A673 (cell line): ENCODE measurements at regions not wholly inside any gene's neighbourhood (a gene's known extent, or its start where the extent isn't known, plus 50 kb on each side); places are given as distances from the start of the nearest gene placed in this dataset.

Source experiments
- BruUV-seq: library from RNA; stranded (reverse); fragments of 400-500 nt; replicated peaks from 2 replicates; lab custom pipeline; 2021; lab: Mats Ljungman, UMichigan
- CTCF ChIA-PET: fragments of 300-600 bp; sonication (Branson Sonifier 250); formaldehyde crosslinking; loops from one replicate; lab custom pipeline; 2022; ENCODE audit warnings: antibody characterized with exemption; lab: Charles Lee
- POLR2A ChIA-PET: fragments of 300-600 bp; sonication (Branson Sonifier 250); formaldehyde crosslinking; loops from one replicate; lab custom pipeline; 2022; ENCODE audit warnings: antibody characterized with exemption; ENCODE audit not compliant: low non-redundant PET; lab: Charles Lee
- DNase-seq: peaks from one replicate; pipeline ENCODE4 v3.0.0-alpha.2; 2015; ENCODE audit warnings: low spot score
- H3K27ac ChIP-seq: fragments of 200-600 bp; sonication (generic); 2 replicates; pipeline ENCODE4 v1.5.1; 2016; ENCODE audit warnings: mixed run types, low read depth, mild to moderate bottlenecking, mixed read lengths, antibody characterized with exemption, low read length; ENCODE audit not compliant: poor library complexity, severe bottlenecking
- H3K27me3 ChIP-seq: fragments of 200-600 bp; sonication (generic); replicated peaks from 2 replicates; pipeline ENCODE4 v1.6.1; 2017; ENCODE audit warnings: mixed run types, low read depth, mild to moderate bottlenecking, mixed read lengths, antibody characterized with exemption, low read length; ENCODE audit not compliant: insufficient read depth, poor library complexity
- H3K36me3 ChIP-seq: fragments of 200-600 bp; sonication (generic); 2 replicates; pipeline ENCODE4 v1.6.1; 2016; ENCODE audit warnings: mixed run types, mild to moderate bottlenecking, mixed read lengths, antibody characterized with exemption, low read length; ENCODE audit not compliant: insufficient read depth, poor library complexity, severe bottlenecking
- H3K4me1 ChIP-seq: fragments of 200-600 bp; sonication (generic); 2 replicates; pipeline ENCODE4 v1.6.1; 2017; ENCODE audit warnings: mixed run types, mild to moderate bottlenecking, mixed read lengths, antibody characterized with exemption, low read length; ENCODE audit not compliant: insufficient read depth, poor library complexity, severe bottlenecking
- H3K4me3 ChIP-seq: fragments of 200-600 bp; sonication (generic); 2 replicates; pipeline ENCODE4 v1.5.1; 2016; ENCODE audit warnings: low read depth, mixed run types, mild to moderate bottlenecking, mixed read lengths, low read length; ENCODE audit not compliant: poor library complexity, severe bottlenecking
- H3K9me3 ChIP-seq: fragments of 200-600 bp; sonication (generic); 2 replicates; pipeline ENCODE4 v1.6.1; 2016; ENCODE audit warnings: mixed run types, low read depth, mild to moderate bottlenecking, mixed read lengths, antibody characterized with exemption, low read length; ENCODE audit not compliant: poor library complexity, severe bottlenecking
- EZH2 ChIP-seq: fragments of 200-600 bp; sonication (generic); IDR thresholded peaks from 2 replicates; pipeline ENCODE4 v1.6.1; 2017; ENCODE audit warnings: borderline replicate concordance, low read depth, mild to moderate bottlenecking, mixed read lengths, antibody characterized with exemption, low read length; ENCODE audit not compliant: poor library complexity, severe bottlenecking
- intact Hi-C: fragments of 100-400 bp; cut with micrococcal nuclease; formaldehyde crosslinking; loops from one replicate; pipeline ENCODE4 v1.10.0; 2022; ENCODE audit not compliant: unreplicated experiment
- TF ChIP-seq, protein P1 (sequence below): fragments of 300-800, 200-600 bp; sonication (generic); conservative IDR thresholded peaks from 2 replicates; pipeline ENCODE4 v1.5.1; 2017; ENCODE audit warnings: low read depth, mild to moderate bottlenecking, antibody characterized with exemption, low read length, moderate library complexity, mixed read lengths

DNA sequence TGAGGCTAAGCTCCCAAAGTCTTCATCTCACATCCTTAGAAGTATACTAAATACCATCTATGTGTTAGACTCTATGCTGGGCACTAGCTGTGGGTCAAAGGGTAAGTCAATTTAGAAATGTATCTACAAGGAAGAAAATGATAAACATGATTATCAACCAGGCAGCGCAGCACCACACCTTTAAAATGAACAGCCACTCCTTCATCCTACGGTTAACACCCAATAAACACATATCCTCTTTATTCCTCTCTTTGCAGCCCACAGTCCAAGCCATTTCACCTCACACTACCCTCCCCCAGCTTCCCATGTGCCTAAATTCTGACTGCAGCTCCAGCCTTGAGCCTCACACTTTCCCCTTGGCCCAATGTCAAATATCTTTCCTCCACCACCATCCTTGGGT lies 362.6 kb downstream of the FGFR2 start:
- H3K4me1 ChIP-seq: no peaks in the 10 kb centered on the region
- peaks cover 5% of the 10 kb centered on the region for H3K27me3 ChIP-seq
- H3K27ac ChIP-seq: no peak overlapping the region
- no peak for DNase-seq
- H3K36me3 ChIP-seq: no peaks in the 10 kb centered on the region
- no TSS peak for BruUV-seq
- no peak overlapping the region for H3K4me3 ChIP-seq
- CTCF ChIA-PET: no interaction called here
- H3K9me3 ChIP-seq: peaks cover 5% of the 10 kb centered on the region
- TF ChIP-seq, protein P1, sequence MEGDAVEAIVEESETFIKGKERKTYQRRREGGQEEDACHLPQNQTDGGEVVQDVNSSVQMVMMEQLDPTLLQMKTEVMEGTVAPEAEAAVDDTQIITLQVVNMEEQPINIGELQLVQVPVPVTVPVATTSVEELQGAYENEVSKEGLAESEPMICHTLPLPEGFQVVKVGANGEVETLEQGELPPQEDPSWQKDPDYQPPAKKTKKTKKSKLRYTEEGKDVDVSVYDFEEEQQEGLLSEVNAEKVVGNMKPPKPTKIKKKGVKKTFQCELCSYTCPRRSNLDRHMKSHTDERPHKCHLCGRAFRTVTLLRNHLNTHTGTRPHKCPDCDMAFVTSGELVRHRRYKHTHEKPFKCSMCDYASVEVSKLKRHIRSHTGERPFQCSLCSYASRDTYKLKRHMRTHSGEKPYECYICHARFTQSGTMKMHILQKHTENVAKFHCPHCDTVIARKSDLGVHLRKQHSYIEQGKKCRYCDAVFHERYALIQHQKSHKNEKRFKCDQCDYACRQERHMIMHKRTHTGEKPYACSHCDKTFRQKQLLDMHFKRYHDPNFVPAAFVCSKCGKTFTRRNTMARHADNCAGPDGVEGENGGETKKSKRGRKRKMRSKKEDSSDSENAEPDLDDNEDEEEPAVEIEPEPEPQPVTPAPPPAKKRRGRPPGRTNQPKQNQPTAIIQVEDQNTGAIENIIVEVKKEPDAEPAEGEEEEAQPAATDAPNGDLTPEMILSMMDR: no peak
- TF ChIP-seq EZH2: no peak
- intact Hi-C loops: no loop called here
- POLR2A ChIA-PET: no interaction called here

DNA sequence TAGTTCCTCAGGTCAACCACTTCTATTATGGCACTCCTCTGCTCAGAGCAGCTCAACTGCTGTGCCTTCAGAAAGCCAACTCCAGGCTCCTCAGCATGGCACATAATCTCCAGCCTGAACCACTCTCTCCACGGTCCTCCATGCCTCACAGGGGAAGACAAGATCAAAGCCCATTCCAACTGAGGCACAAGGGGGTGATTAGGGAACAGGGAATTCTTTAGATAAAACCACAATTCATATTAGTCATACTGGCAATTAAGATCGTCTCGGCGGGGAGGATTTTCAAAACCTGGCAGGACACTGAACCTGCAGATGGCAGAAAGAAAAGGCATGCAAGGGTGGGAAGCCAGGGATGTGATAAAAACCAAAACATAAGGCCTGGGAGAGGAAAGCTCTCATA lies 361.6 kb downstream of the FGFR2 start:
- peaks cover 5% of the 10 kb centered on the region for H3K9me3 ChIP-seq
- ChIA-PET CTCF (no interaction called here), POLR2A (no interaction called here)
- H3K4me1 ChIP-seq: no peaks in the 10 kb centered on the region
- no peak for DNase-seq
- intact Hi-C loops: no loop called here
- no peak overlapping the region for H3K4me3 ChIP-seq
- no peak overlapping the region for H3K27ac ChIP-seq
- TF ChIP-seq, protein P1: no peak
- TF ChIP-seq EZH2: no peak
- no TSS peak for BruUV-seq
- H3K27me3 ChIP-seq: peaks cover 5% of the 10 kb centered on the region
- H3K36me3 ChIP-seq: no peaks in the 10 kb centered on the region

DNA sequence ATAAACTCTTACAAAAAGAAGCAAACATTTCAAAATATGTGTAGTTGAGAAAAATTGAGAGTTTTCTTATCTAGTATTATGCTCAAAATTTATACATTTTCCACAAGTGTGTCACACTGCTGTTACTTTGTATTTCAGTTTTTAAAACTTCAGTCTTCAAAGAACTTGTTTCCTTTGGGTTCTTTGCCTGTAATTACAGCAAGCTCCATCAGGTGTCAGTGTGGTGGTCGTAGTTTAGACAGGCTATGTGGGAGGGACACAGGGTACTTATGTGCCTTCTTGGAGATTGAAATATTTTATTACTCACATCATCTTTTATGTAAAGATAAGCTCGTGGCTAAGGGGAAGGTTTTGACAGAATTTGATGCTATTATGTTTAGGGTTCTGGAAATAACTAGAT lies 360.5 kb downstream of the FGFR2 start:
- Histone ChIP-seq H3K4me3 (no peak overlapping the region), H3K27ac (no peak overlapping the region), H3K27me3 (no peaks in the 10 kb centered on the region), H3K36me3 (no peaks in the 10 kb centered on the region), H3K9me3 (peaks cover 5% of the 10 kb centered on the region), H3K4me1 (no peaks in the 10 kb centered on the region)
- CTCF ChIA-PET: no interaction called here
- POLR2A ChIA-PET: no interaction called here
- no TSS peak for BruUV-seq
- no peak for DNase-seq
- intact Hi-C loops: no loop called here
- no peak for TF ChIP-seq EZH2
- TF ChIP-seq, protein P1: peak; percentile 32; the same call in 1 of the 2 replicates
